ENCODE measurements at regions not wholly inside any gene's neighbourhood (a gene's known extent, or its start where the extent isn't known, plus 50 kb on each side); places are given as distances from the start of the nearest gene placed in this dataset.

- TF ChIP-seq CTCF (optimal IDR thresholded peaks at IDR 0.05 in 1 of 3, IDR thresholded peaks at IDR 0.05 in 1 of 3, conservative IDR thresholded peaks at IDR 0.05 in 1 of 3; ENCODE audit: extremely low read depth in 1 of 3, insufficient read depth in 2 of 3, low read length in 3 of 3) (peak; percentile 88 to 95 (median 90)), EZH2 (IDR thresholded peaks at IDR 0.05; ENCODE audit: low read length) (no peak)
Observed at GRCh38 chr18:8478166-8478967, 130.9 kb upstream of the RAB12 start.

All from keratinocyte (primary cell).